H9 (cell line): ENCODE measurements at regions not wholly inside any gene's neighbourhood (a gene's known extent, or its start where the extent isn't known, plus 50 kb on each side); places are given as distances from the start of the nearest gene placed in this dataset.

ENCODE experiments used
- DNase-seq: peaks from one replicate; pipeline ENCODE4 v3.0.0-alpha.2; 2017
- H2AFZ ChIP-seq: one replicate; pipeline ENCODE4 v1.6.1; 2013; ENCODE audit warnings: mild to moderate bottlenecking, low read length, control low read depth, moderate library complexity
- H2AK5ac ChIP-seq: 2 replicates; pipeline ENCODE4 v1.6.1; 2013; ENCODE audit warnings: low read length, control low read depth, mixed read lengths; ENCODE audit not compliant: insufficient read length
- H2BK120ac ChIP-seq: one replicate; pipeline ENCODE4 v1.6.1; 2013; ENCODE audit warnings: low read depth, mild to moderate bottlenecking, low read length, control low read depth, inconsistent platforms; ENCODE audit not compliant: poor library complexity, severe bottlenecking
- H2BK12ac ChIP-seq: 2 replicates; pipeline ENCODE4 v1.6.1; 2013; ENCODE audit warnings: low read length, control low read depth, mixed read lengths, low read depth; ENCODE audit not compliant: insufficient read length
- H2BK15ac ChIP-seq: 2 replicates; pipeline ENCODE4 v1.6.1; 2013; ENCODE audit warnings: low read depth, low read length, control low read depth
- H2BK20ac ChIP-seq: one replicate; pipeline ENCODE4 v1.6.1; 2013; ENCODE audit warnings: low read depth, mild to moderate bottlenecking, low read length, control low read depth, inconsistent platforms; ENCODE audit not compliant: poor library complexity, severe bottlenecking
- H2BK5ac ChIP-seq: 2 replicates; pipeline ENCODE4 v1.6.1; 2013; ENCODE audit warnings: low read length, control low read depth, mixed read lengths; ENCODE audit not compliant: insufficient read length
- H3K14ac ChIP-seq: 2 replicates; pipeline ENCODE4 v1.6.1; 2013; ENCODE audit warnings: low read length, control low read depth; ENCODE audit not compliant: insufficient read depth
- H3K18ac ChIP-seq: 2 replicates; pipeline ENCODE4 v1.6.1; 2013; ENCODE audit warnings: low read depth, mild to moderate bottlenecking, mixed read lengths, low read length, control low read depth; ENCODE audit not compliant: insufficient read length
- H3K23ac ChIP-seq: 2 replicates; pipeline ENCODE4 v1.6.1; 2013; ENCODE audit warnings: low read length, control low read depth, mixed read lengths, low read depth; ENCODE audit not compliant: insufficient read length
- H3K23me2 ChIP-seq: 2 replicates; pipeline ENCODE4 v1.6.1; 2013; ENCODE audit warnings: low read depth, mild to moderate bottlenecking, mixed read lengths, low read length, control low read depth; ENCODE audit not compliant: insufficient read length, poor library complexity, severe bottlenecking
- H3K27ac ChIP-seq: 2 replicates; pipeline ENCODE4 v1.5.1; 2013; ENCODE audit warnings: low read length, control low read depth, mixed read lengths, low read depth; ENCODE audit not compliant: insufficient read length
- H3K27me3 ChIP-seq: 2 replicates; pipeline ENCODE4 v1.6.1; 2013; ENCODE audit warnings: low read length, control low read depth, inconsistent platforms; ENCODE audit not compliant: insufficient read depth
- H3K4ac ChIP-seq: 2 replicates; pipeline ENCODE4 v1.6.1; 2013; ENCODE audit warnings: low read depth, mild to moderate bottlenecking, control low read depth, inconsistent platforms, low read length, moderate library complexity
- H3K4me1 ChIP-seq: 2 replicates; pipeline ENCODE4 v1.6.1; 2013; ENCODE audit warnings: low read length, control low read depth, inconsistent platforms; ENCODE audit not compliant: insufficient read depth
- H3K4me2 ChIP-seq: 2 replicates; pipeline ENCODE4 v1.6.1; 2013; ENCODE audit warnings: low read length, control low read depth, mixed read lengths; ENCODE audit not compliant: insufficient read length, insufficient read depth
- H3K56ac ChIP-seq: 2 replicates; pipeline ENCODE4 v1.6.1; 2013; ENCODE audit warnings: low read depth, mild to moderate bottlenecking, mixed read lengths, low read length, control low read depth; ENCODE audit not compliant: insufficient read length
- H3K79me1 ChIP-seq: 2 replicates; pipeline ENCODE4 v1.6.1; 2013; ENCODE audit warnings: low read depth, mild to moderate bottlenecking, moderate library complexity, low read length, control low read depth, inconsistent platforms; ENCODE audit not compliant: insufficient read depth, poor library complexity, severe bottlenecking
- H3K79me2 ChIP-seq: 2 replicates; pipeline ENCODE4 v1.6.1; 2013; ENCODE audit warnings: low read length, control low read depth, inconsistent platforms; ENCODE audit not compliant: insufficient read depth
- H3K9ac ChIP-seq: 2 replicates; pipeline ENCODE4 v1.6.1; 2013; ENCODE audit warnings: low read length, control low read depth, mixed read lengths; ENCODE audit not compliant: insufficient read length; ENCODE audit errors: extremely low read depth
- H3K9me3 ChIP-seq: one replicate; pipeline ENCODE4 v1.6.1; 2013; ENCODE audit warnings: low read depth, low read length, inconsistent platforms; ENCODE audit not compliant: control insufficient read depth
- H3T11ph ChIP-seq: one replicate; pipeline ENCODE4 v1.6.1; 2013; ENCODE audit warnings: mild to moderate bottlenecking, low read length, control low read depth, inconsistent platforms
- H4K20me1 ChIP-seq: one replicate; pipeline ENCODE4 v1.6.1; 2013; ENCODE audit not compliant: control insufficient read depth, insufficient read length, insufficient read depth
- H4K5ac ChIP-seq: 2 replicates; pipeline ENCODE4 v1.6.1; 2013; ENCODE audit warnings: low read depth, mild to moderate bottlenecking, mixed read lengths, low read length, control low read depth; ENCODE audit not compliant: insufficient read length
- H4K8ac ChIP-seq: replicated peaks from 2 replicates; pipeline ENCODE4 v1.6.1; 2013; ENCODE audit warnings: low read length, control low read depth, mixed read lengths, low read depth; ENCODE audit not compliant: insufficient read length
- H4K91ac ChIP-seq: 2 replicates; pipeline ENCODE4 v1.6.1; 2013; ENCODE audit warnings: low read depth, mild to moderate bottlenecking, moderate library complexity, mixed read lengths, low read length, control low read depth; ENCODE audit not compliant: insufficient read length
- H3K27ac Mint-ChIP-seq, 3 experiments: 2 replicates in 2 of 3; 3 replicates in 1 of 3; pipeline ENCODE4 v1.8.0; 2020 to 2021; ENCODE audit warnings: mixed read lengths in 3 of 3, mild to moderate bottlenecking in 1 of 3, moderate library complexity in 1 of 3
- H3K27me3 Mint-ChIP-seq: 2 replicates; pipeline ENCODE4 v1.8.0; 2021; ENCODE audit warnings: low read depth, mild to moderate bottlenecking, moderate library complexity, mixed read lengths
- H3K36me3 Mint-ChIP-seq, 3 experiments: 2 replicates in 2 of 3; 3 replicates in 1 of 3; pipeline ENCODE4 v1.8.0; 2020 to 2021; ENCODE audit warnings: low read depth in 3 of 3, mixed read lengths in 3 of 3; ENCODE audit not compliant: insufficient read depth in 1 of 3
- H3K4me1 Mint-ChIP-seq, 2 experiments: 2 replicates each; pipeline ENCODE4 v1.8.0; 2020; ENCODE audit warnings: mixed read lengths in 2 of 2
- H3K4me3 Mint-ChIP-seq, 2 experiments: 2 replicates in 1 of 2; 3 replicates in 1 of 2; pipeline ENCODE4 v1.8.0; 2020 to 2021; ENCODE audit warnings: mild to moderate bottlenecking in 2 of 2, mixed read lengths in 2 of 2, moderate library complexity in 1 of 2
- H3K9me3 Mint-ChIP-seq, 2 experiments: 2 replicates in 1 of 2; 3 replicates in 1 of 2; pipeline ENCODE4 v1.8.0; 2020; ENCODE audit warnings: mild to moderate bottlenecking in 2 of 2, mixed read lengths in 2 of 2, moderate library complexity in 1 of 2
- WGBS: extraction: QIAGEN DNeasy Blood & Tissue Kit; methylation state at CpG from one replicate; pipeline ENCODE4 v1.1.7; 2013; ENCODE audit warnings: missing lambda C conversion rate, low lambda C conversion rate, mixed read lengths; ENCODE audit not compliant: insufficient read length; ENCODE audit errors: extremely low coverage; 5-methylcytosine and 5-hydroxymethylcytosine counted together
- TF ChIP-seq, protein P1 (sequence below): fragments of 200-600 bp; sonication (generic); conservative IDR thresholded peaks from 3 replicates; pipeline ENCODE4 v1.8.0; 2021; ENCODE audit warnings: antibody characterized with exemption, mild to moderate bottlenecking

DNA sequence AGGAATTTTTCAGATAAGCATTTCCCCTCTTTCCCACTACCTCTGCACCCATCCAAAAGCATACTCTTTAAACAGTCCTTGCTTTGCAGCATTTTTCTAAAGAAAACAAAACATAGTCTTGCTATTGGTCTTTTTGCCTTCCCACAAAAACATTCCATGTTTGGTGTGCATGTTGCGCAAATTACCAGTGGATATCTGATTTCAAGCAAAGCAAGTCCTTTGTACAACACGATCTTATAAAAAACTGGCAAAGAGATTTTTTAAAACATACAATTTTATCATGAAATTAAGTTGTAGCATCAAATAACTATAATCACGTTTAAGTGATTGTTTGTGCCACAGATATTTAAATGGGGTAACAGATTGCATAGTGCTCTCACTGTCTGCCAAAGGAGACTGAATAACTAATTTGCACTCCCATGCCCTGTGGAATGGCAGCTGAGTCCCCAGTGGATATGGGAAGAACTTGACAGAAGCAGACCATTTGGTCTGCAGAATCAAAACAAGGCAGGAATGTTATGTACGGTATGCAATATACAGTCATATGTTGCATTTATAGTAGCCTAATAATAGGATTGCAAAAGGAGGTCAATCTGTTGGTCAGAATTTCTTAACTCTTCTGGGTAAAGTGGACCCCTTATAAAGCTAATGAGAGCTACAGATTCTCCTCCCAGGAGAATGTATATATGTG is 285.7 kb downstream of the TBC1D4 start:
- H3K4me1 Mint-ChIP-seq, result peaks cover 6 to 13% of the 10 kb centered on the region in 2 experiments
- no peak overlapping the region for H3K4ac ChIP-seq
- no peaks in the 10 kb centered on the region for H3K4me1 ChIP-seq
- H2BK20ac ChIP-seq, result no peak overlapping the region
- no peak overlapping the region for H3K4me2 ChIP-seq
- H4K8ac ChIP-seq, result no peak overlapping the region
- H3K9me3 ChIP-seq, result no peaks in the 10 kb centered on the region
- H4K20me1 ChIP-seq, result no peaks in the 10 kb centered on the region
- H3K27ac Mint-ChIP-seq, result no peak overlapping the region
- H3K56ac ChIP-seq, result no peak overlapping the region
- no peak overlapping the region for H4K91ac ChIP-seq
- H3K27me3 Mint-ChIP-seq, result no peaks in the 10 kb centered on the region
- H3K9ac ChIP-seq, result no peak overlapping the region
- H2BK5ac ChIP-seq, result no peak overlapping the region
- no peaks in the 10 kb centered on the region for H3K23me2 ChIP-seq
- no peak overlapping the region for H2BK15ac ChIP-seq
- no peak overlapping the region for H3K4me3 Mint-ChIP-seq
- H3K18ac ChIP-seq, result no peak overlapping the region
- H3T11ph ChIP-seq, result no peak overlapping the region
- no peak overlapping the region for H2AK5ac ChIP-seq
- H3K23ac ChIP-seq, result no peak overlapping the region
- H3K27me3 ChIP-seq, result no peaks in the 10 kb centered on the region
- no peaks in the 10 kb centered on the region for H3K79me1 ChIP-seq
- DNase-seq, result no peak
- no peaks in the 10 kb centered on the region for H3K79me2 ChIP-seq
- TF ChIP-seq, protein P1, sequence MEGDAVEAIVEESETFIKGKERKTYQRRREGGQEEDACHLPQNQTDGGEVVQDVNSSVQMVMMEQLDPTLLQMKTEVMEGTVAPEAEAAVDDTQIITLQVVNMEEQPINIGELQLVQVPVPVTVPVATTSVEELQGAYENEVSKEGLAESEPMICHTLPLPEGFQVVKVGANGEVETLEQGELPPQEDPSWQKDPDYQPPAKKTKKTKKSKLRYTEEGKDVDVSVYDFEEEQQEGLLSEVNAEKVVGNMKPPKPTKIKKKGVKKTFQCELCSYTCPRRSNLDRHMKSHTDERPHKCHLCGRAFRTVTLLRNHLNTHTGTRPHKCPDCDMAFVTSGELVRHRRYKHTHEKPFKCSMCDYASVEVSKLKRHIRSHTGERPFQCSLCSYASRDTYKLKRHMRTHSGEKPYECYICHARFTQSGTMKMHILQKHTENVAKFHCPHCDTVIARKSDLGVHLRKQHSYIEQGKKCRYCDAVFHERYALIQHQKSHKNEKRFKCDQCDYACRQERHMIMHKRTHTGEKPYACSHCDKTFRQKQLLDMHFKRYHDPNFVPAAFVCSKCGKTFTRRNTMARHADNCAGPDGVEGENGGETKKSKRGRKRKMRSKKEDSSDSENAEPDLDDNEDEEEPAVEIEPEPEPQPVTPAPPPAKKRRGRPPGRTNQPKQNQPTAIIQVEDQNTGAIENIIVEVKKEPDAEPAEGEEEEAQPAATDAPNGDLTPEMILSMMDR, result no peak
- H3K9me3 Mint-ChIP-seq, result no peaks in the 10 kb centered on the region
- WGBS, result no CpG with 5 or more reads among the region's 4 CpGs
- no peak overlapping the region for H4K5ac ChIP-seq
- H3K27ac ChIP-seq, result no peak overlapping the region
- no peaks in the 10 kb centered on the region; a peak in 1 of 7 replicates for H3K36me3 Mint-ChIP-seq
- no peak overlapping the region for H3K14ac ChIP-seq
- H2AFZ ChIP-seq, result no peak overlapping the region
- no peak overlapping the region for H2BK12ac ChIP-seq
- H2BK120ac ChIP-seq, result no peak overlapping the region
